Loucy (cell line): ENCODE measurements at regions not wholly inside any gene's neighbourhood (a gene's known extent, or its start where the extent isn't known, plus 50 kb on each side); places are given as distances from the start of the nearest gene placed in this dataset.

Source experiments
- EZH2phosphoT487 ChIP-seq: fragments of 200-600 bp; IDR thresholded peaks from 2 replicates; pipeline ENCODE4 v1.6.1; 2018; ENCODE audit warnings: antibody characterized with exemption, mild to moderate bottlenecking, moderate library complexity, borderline replicate concordance
- TF ChIP-seq, protein P1 (sequence below): fragments of 200-600 bp; sonication (generic); conservative IDR thresholded peaks from 2 replicates; pipeline ENCODE4 v1.5.1; 2014; ENCODE audit warnings: mild to moderate bottlenecking, antibody characterized with exemption, low read length

DNA sequence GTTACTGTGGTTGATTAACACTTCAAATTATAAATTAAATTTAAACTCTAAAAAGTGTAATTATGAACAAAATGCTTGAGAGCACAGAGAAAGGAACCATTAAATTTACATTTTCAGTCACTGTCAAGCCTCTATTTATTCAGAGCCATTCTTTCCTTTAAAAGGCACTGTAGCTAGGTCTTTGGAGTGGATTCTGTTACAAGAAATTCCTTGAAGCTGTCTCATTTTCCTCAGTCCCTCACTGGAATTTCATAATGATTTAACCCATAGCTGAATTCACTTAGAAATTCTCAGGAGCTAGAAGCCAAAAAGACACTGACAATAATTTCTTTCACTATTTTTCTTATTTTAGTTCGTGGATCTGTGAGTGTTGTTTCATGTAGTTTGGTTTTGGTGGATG is 81.2 kb upstream of the TCF12 start:
- TF ChIP-seq, protein P1, sequence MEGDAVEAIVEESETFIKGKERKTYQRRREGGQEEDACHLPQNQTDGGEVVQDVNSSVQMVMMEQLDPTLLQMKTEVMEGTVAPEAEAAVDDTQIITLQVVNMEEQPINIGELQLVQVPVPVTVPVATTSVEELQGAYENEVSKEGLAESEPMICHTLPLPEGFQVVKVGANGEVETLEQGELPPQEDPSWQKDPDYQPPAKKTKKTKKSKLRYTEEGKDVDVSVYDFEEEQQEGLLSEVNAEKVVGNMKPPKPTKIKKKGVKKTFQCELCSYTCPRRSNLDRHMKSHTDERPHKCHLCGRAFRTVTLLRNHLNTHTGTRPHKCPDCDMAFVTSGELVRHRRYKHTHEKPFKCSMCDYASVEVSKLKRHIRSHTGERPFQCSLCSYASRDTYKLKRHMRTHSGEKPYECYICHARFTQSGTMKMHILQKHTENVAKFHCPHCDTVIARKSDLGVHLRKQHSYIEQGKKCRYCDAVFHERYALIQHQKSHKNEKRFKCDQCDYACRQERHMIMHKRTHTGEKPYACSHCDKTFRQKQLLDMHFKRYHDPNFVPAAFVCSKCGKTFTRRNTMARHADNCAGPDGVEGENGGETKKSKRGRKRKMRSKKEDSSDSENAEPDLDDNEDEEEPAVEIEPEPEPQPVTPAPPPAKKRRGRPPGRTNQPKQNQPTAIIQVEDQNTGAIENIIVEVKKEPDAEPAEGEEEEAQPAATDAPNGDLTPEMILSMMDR, result no peak
- no peak for TF ChIP-seq EZH2phosphoT487
